ENCODE measurements at regions not wholly inside any gene's neighbourhood (a gene's known extent, or its start where the extent isn't known, plus 50 kb on each side); places are given as distances from the start of the nearest gene placed in this dataset.

GRCh38 chr17:53891726-53892125 is 69.0 kb downstream of the KIF2B start:
- Histone ChIP-seq H3K9me3 (ENCODE audit: severe bottlenecking) (peaks cover 6% of the 10 kb centered on the region), H3K27ac (ENCODE audit: poor library complexity, severe bottlenecking) (no peak overlapping the region), H3K4me3 (ENCODE audit: severe bottlenecking) (no peak overlapping the region), H3K36me3 (ENCODE audit: low read depth) (no peaks in the 10 kb centered on the region), H3K4me1 (ENCODE audit: insufficient read depth, poor library complexity, severe bottlenecking) (no peaks in the 10 kb centered on the region), H3K27me3 (ENCODE audit: insufficient read depth, poor library complexity, severe bottlenecking) (no peaks in the 10 kb centered on the region)
- ATAC-seq (ENCODE audit: low read depth) (no peak), DNase-seq (ENCODE audit: low spot score) (no peak)
- no peak for TF ChIP-seq CTCF (IDR thresholded peaks at IDR 0.05; ENCODE audit: poor library complexity, severe bottlenecking)

GRCh38 chr17:53892222-53892621 is 69.5 kb downstream of the KIF2B start:
- Histone ChIP-seq H3K9me3 (ENCODE audit: severe bottlenecking) (peaks cover 6% of the 10 kb centered on the region), H3K27me3 (ENCODE audit: insufficient read depth, poor library complexity, severe bottlenecking) (no peaks in the 10 kb centered on the region), H3K27ac (ENCODE audit: poor library complexity, severe bottlenecking) (no peak overlapping the region), H3K4me1 (ENCODE audit: insufficient read depth, poor library complexity, severe bottlenecking) (no peaks in the 10 kb centered on the region), H3K36me3 (ENCODE audit: low read depth) (no peaks in the 10 kb centered on the region), H3K4me3 (ENCODE audit: severe bottlenecking) (no peak overlapping the region)
- TF ChIP-seq CTCF (IDR thresholded peaks at IDR 0.05; ENCODE audit: poor library complexity, severe bottlenecking), result no peak
- DNase-seq (ENCODE audit: low spot score) (no peak), ATAC-seq (ENCODE audit: low read depth) (no peak)

- Histone ChIP-seq H3K4me3 (ENCODE audit: severe bottlenecking) (no peak overlapping the region), H3K27me3 (ENCODE audit: insufficient read depth, poor library complexity, severe bottlenecking) (no peaks in the 10 kb centered on the region), H3K36me3 (ENCODE audit: low read depth) (no peaks in the 10 kb centered on the region), H3K27ac (ENCODE audit: poor library complexity, severe bottlenecking) (no peak overlapping the region), H3K9me3 (ENCODE audit: severe bottlenecking) (peaks cover 3% of the 10 kb centered on the region), H3K4me1 (ENCODE audit: insufficient read depth, poor library complexity, severe bottlenecking) (no peaks in the 10 kb centered on the region)
- TF ChIP-seq CTCF (IDR thresholded peaks at IDR 0.05; ENCODE audit: poor library complexity, severe bottlenecking), result no peak
- ATAC-seq (ENCODE audit: low read depth), result no peak
- DNase-seq (ENCODE audit: low spot score), result no peak
Measured at GRCh38 chr17:53894591-53894990, 71.9 kb downstream of the KIF2B start.

GRCh38 chr17:53896047-53896446 is 73.3 kb downstream of the KIF2B start:
- H3K27ac ChIP-seq (ENCODE audit: poor library complexity, severe bottlenecking), result no peak overlapping the region
- H3K4me1 ChIP-seq (ENCODE audit: insufficient read depth, poor library complexity, severe bottlenecking), result no peaks in the 10 kb centered on the region
- ATAC-seq (ENCODE audit: low read depth), result no peak
- H3K27me3 ChIP-seq (ENCODE audit: insufficient read depth, poor library complexity, severe bottlenecking), result no peaks in the 10 kb centered on the region
- no peaks in the 10 kb centered on the region for H3K36me3 ChIP-seq (ENCODE audit: low read depth)
- H3K4me3 ChIP-seq (ENCODE audit: severe bottlenecking), result no peak overlapping the region
- no peaks in the 10 kb centered on the region for H3K9me3 ChIP-seq (ENCODE audit: severe bottlenecking)
- no peak for DNase-seq (ENCODE audit: low spot score)
- no peak for TF ChIP-seq CTCF (IDR thresholded peaks at IDR 0.05; ENCODE audit: poor library complexity, severe bottlenecking)

- ATAC-seq (ENCODE audit: low read depth), result no peak
Measured at GRCh38 chr17:53900951-53901350, 78.2 kb downstream of the KIF2B start.

More at GRCh38 chr17:53900951-53901350, 78.2 kb downstream of the KIF2B start:
- no peak for DNase-seq (ENCODE audit: low spot score)
- Histone ChIP-seq H3K27me3 (ENCODE audit: insufficient read depth, poor library complexity, severe bottlenecking) (no peaks in the 10 kb centered on the region), H3K9me3 (ENCODE audit: severe bottlenecking) (no peaks in the 10 kb centered on the region), H3K4me3 (ENCODE audit: severe bottlenecking) (no peak overlapping the region), H3K36me3 (ENCODE audit: low read depth) (no peaks in the 10 kb centered on the region), H3K27ac (ENCODE audit: poor library complexity, severe bottlenecking) (no peak overlapping the region), H3K4me1 (ENCODE audit: insufficient read depth, poor library complexity, severe bottlenecking) (no peaks in the 10 kb centered on the region)
- TF ChIP-seq CTCF (IDR thresholded peaks at IDR 0.05; ENCODE audit: poor library complexity, severe bottlenecking), result no peak
